A549 (cell line): ENCODE measurements at regions not wholly inside any gene's neighbourhood (a gene's known extent, or its start where the extent isn't known, plus 50 kb on each side); places are given as distances from the start of the nearest gene placed in this dataset.
A peak's percentile ranks its signal among the peaks of the same experiment; 100 is the strongest.

Experiments
- ATAC-seq, 2 experiments: fragments of 200-7000 bp in 1 of 2; fragments of >200 bp in 1 of 2; cut with Nextera tagmentation in 1 of 2; cut with Tn5 transposase in 1 of 2; 3 replicates each; pipeline versions ENCODE4 v1.8.0 to v1.9.1; 2018 to 2020; ENCODE audit warnings: mild to moderate bottlenecking in 1 of 2, moderate library complexity in 1 of 2
- CTCF ChIA-PET: fragments of 300-600 bp; sonication (Branson Sonifier 250); formaldehyde crosslinking; extraction: SDS; loops from one replicate; lab custom pipeline; 2021; ENCODE audit warnings: antibody characterized with exemption, inconsistent platforms; lab: Yijun Ruan, JAX
- POLR2A ChIA-PET: fragments of 350-600 bp; formaldehyde crosslinking; extraction: SDS; loops from one replicate; lab custom pipeline; 2021; ENCODE audit warnings: antibody characterized with exemption, inconsistent platforms; lab: Yijun Ruan, JAX
- DNase-seq, 2 experiments: peaks; one replicate each; pipeline versions ENCODE4 v3.0.0 to v3.0.0-alpha.2; 2011 to 2016; ENCODE audit warnings: low read depth in 1 of 2, low spot score in 1 of 2
- FAIRE-seq: peaks from 2 replicates; lab custom pipeline; 2011; peaks lifted over from hg19 to GRCh38; lab: Jason Lieb, UNC
- H3K27ac ChIP-seq, 2 experiments: fragments of >200 bp; sonication (Bioruptor Twin); formaldehyde crosslinking; 3 replicates each; pipeline ENCODE4 v1.5.1; 2016 to 2017
- H3K4me1 ChIP-seq: fragments of >200 bp; sonication (Bioruptor Twin); formaldehyde crosslinking; 3 replicates; pipeline ENCODE4 v1.6.1; 2016
- H3K4me2 ChIP-seq: fragments of >200 bp; sonication (Bioruptor Twin); formaldehyde crosslinking; 3 replicates; pipeline ENCODE4 v1.6.1; 2016
- H3K4me3 ChIP-seq: fragments of >200 bp; sonication (Bioruptor Twin); formaldehyde crosslinking; 3 replicates; pipeline ENCODE4 v1.5.1; 2016
- H3K9me3 ChIP-seq: fragments of >200 bp; sonication (Bioruptor Twin); formaldehyde crosslinking; 3 replicates; pipeline ENCODE4 v1.6.1; 2016
- EHMT2 ChIP-seq: fragments of 200-600 bp; sonication (generic); IDR thresholded peaks from 2 replicates; pipeline ENCODE4 v1.6.1; 2016; ENCODE audit warnings: antibody characterized with exemption, low read depth, mild to moderate bottlenecking, moderate library complexity
- MAFK ChIP-seq: fragments of 450-650 bp; IDR thresholded peaks from 2 replicates; pipeline ENCODE4 v1.6.1; 2014; ENCODE audit not compliant: partially characterized antibody
- MAZ ChIP-seq: fragments of 150-350 bp; IDR thresholded peaks from 2 replicates; pipeline ENCODE4 v1.6.1; 2014; ENCODE audit warnings: antibody characterized with exemption, low read depth, low read length, borderline replicate concordance
- NFE2L2 ChIP-seq: fragments of 150-350 bp; conservative IDR thresholded peaks from 2 replicates; pipeline ENCODE4 v1.6.1; 2014; ENCODE audit warnings: low read length
- PHF8 ChIP-seq: fragments of 200-600 bp; sonication (generic); IDR thresholded peaks from 2 replicates; pipeline ENCODE4 v1.6.1; 2016; ENCODE audit warnings: low read depth, mild to moderate bottlenecking, antibody characterized with exemption, moderate library complexity, borderline replicate concordance
- POLR2A ChIP-seq: IDR thresholded peaks from 2 replicates; pipeline ENCODE4 v1.6.1; 2012; ENCODE audit warnings: mild to moderate bottlenecking, low read length
- RAD21 ChIP-seq, 2 experiments: fragments of >200 bp in 1 of 2; sonication (Bioruptor Twin) in 1 of 2; formaldehyde crosslinking in 1 of 2; IDR thresholded peaks in 1 of 2; conservative IDR thresholded peaks in 1 of 2; 2 replicates in 1 of 2; 3 replicates in 1 of 2; pipeline ENCODE4 v1.6.1; 2012 to 2018; ENCODE audit warnings: inconsistent platforms in 1 of 2
- SREBF2 ChIP-seq: fragments of 450-650 bp; IDR thresholded peaks from 2 replicates; pipeline ENCODE4 v1.6.1; 2014; ENCODE audit warnings: mild to moderate bottlenecking, moderate library complexity
- TFCP2L1 ChIP-seq: fragments of 250-450 bp; sonication (Bioruptor Pico); IDR thresholded peaks from 2 replicates; pipeline ENCODE4 v1.5.0; 2021; ENCODE audit warnings: mild to moderate bottlenecking
- ZC3H11A ChIP-seq: fragments of 450-650 bp; IDR thresholded peaks from 2 replicates; pipeline ENCODE4 v1.6.1; 2014; ENCODE audit warnings: antibody characterized with exemption, mild to moderate bottlenecking
- WGBS: methylation state at CpG from one replicate; pipeline ENCODE4 v1.1.6; 2017; ENCODE audit errors: missing lambda C conversion rate; 5-methylcytosine and 5-hydroxymethylcytosine counted together
- TF ChIP-seq, protein P1 (sequence below): fragments of 250-450 bp; sonication (Bioruptor Pico); IDR thresholded peaks from 2 replicates; pipeline ENCODE4 v1.5.0; 2021; ENCODE audit warnings: mild to moderate bottlenecking, moderate library complexity, borderline replicate concordance
- TF ChIP-seq, protein P2 (sequence below): fragments of >200 bp; sonication (Bioruptor Twin); formaldehyde crosslinking; IDR thresholded peaks from 3 replicates; pipeline ENCODE4 v1.6.1; 2016
- TF ChIP-seq, protein P3 (sequence below): fragments of 150-350 bp; IDR thresholded peaks from 2 replicates; pipeline ENCODE4 v1.6.1; 2014; ENCODE audit warnings: low read depth, mild to moderate bottlenecking, low read length

DNA sequence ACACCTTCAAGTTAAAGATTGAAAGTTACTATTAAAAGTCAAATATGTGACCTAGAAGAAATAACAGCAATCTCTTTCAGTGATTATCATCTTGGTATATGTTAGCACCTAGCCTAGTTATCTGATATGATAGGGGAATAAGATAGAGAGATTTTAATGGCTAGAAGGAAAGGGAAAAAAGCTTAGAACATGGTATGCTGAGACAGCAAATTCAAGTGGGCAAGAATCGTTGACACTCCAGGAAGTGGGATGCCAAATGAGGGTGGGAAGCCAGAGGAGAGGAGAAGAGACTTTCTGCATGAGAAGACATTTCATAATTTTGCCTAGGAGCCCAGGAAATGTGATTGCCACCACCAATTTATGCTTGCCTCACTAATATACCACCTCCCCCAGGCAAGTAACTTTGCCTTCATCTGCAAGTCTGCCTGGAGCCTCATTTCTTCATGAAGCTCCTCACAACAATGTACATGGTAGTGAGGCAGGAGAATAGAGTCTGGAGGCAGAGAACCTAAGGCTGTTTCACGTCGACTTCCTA, 504.9 kb downstream of the TNS1 start:
- POLR2A ChIA-PET, result no interaction called here
- Histone ChIP-seq H3K4me2 (no peak overlapping the region), H3K9me3 (no peaks in the 10 kb centered on the region), H3K27ac (no peak overlapping the region)
- no peak for TF ChIP-seq TFCP2L1 (CRISPR knock-in tag)
- peak; percentile 71 for TF ChIP-seq MAFK
- TF ChIP-seq, protein P1, sequence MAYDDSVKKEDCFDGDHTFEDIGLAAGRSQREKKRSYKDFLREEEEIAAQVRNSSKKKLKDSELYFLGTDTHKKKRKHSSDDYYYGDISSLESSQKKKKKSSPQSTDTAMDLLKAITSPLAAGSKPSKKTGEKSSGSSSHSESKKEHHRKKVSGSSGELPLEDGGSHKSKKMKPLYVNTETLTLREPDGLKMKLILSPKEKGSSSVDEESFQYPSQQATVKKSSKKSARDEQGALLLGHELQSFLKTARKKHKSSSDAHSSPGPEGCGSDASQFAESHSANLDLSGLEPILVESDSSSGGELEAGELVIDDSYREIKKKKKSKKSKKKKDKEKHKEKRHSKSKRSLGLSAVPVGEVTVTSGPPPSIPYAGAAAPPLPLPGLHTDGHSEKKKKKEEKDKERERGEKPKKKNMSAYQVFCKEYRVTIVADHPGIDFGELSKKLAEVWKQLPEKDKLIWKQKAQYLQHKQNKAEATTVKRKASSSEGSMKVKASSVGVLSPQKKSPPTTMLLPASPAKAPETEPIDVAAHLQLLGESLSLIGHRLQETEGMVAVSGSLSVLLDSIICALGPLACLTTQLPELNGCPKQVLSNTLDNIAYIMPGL (CRISPR knock-in tag), result no peak
- no peak for TF ChIP-seq ZC3H11A
- TF ChIP-seq, all 56 proteins: peak for 1
- ATAC-seq, result no peak
- CTCF ChIA-PET, result no interaction called here
- Histone ChIP-seq H3K4me3 (no peak overlapping the region), H3K4me1 (no peaks in the 10 kb centered on the region)
- no peak for FAIRE-seq
- 60% methylated on average over 3 of the region's 3 CpGs for WGBS
- no peak for DNase-seq

DNA sequence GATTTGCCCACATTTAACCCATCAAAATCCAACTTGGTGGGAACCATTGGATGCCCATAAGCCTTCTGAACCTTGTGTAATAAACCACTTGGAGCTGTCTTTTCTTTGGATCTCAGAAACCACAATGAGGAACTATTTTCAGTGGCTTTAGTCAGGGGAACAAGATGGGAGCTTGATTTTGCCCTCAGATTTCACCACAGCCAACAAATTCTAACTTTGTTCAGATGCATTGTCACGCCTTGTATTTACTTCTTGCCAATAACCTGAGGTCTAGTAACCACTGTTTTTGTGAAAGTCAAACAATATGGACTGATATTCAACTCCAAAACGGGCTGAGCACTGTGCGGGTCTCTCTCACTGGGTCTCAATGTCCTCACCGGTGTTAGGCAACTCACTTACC, 508.2 kb downstream of the TNS1 start:
- H3K27ac ChIP-seq, result no peak overlapping the region
- DNase-seq, result no peak
- POLR2A ChIA-PET, result no interaction called here
- no peak overlapping the region for H3K4me2 ChIP-seq
- H3K9me3 ChIP-seq, result no peaks in the 10 kb centered on the region
- CTCF ChIA-PET, result no interaction called here
- ATAC-seq, result no peak
- H3K4me1 ChIP-seq, result no peaks in the 10 kb centered on the region
- no peak for TF ChIP-seq POLR2A
- TF ChIP-seq SREBF2, result no peak
- no peak for TF ChIP-seq RAD21 (conservative IDR thresholded peaks at IDR 0.05 in 1 of 2, IDR thresholded peaks at IDR 0.05 in 1 of 2)
- TF ChIP-seq NFE2L2, result no peak
- WGBS, result 56% methylated on average over 4 of the region's 4 CpGs
- no peak overlapping the region for H3K4me3 ChIP-seq
- no peak for FAIRE-seq

DNA sequence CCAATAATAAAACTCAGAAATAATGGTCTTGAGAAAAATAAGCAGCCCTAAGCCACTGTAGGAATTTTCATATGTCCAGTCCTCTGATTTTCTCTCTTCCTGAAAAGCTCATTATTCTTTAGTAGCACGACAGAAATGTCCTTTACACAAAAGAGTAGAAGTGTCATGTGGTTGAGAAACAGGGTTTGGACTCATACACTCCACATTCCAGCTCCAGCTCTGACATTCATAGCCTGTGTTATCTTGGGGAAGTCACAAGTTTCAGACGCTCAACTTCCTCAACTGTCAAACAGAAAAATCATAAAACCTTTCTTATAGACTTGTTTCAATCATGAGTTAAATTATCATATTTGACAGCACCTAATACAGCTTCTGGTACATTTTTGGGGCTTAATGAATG, 511.5 kb downstream of the TNS1 start:
- DNase-seq (no peak), ATAC-seq (no peak), FAIRE-seq (no peak)
- CTCF ChIA-PET, result interaction anchor here (1.6 kb wide), 1 partner anchor 222 kb away, joined by 3 read pairs; no protein-coding TSS in a partner anchor
- TF ChIP-seq, protein P2, sequence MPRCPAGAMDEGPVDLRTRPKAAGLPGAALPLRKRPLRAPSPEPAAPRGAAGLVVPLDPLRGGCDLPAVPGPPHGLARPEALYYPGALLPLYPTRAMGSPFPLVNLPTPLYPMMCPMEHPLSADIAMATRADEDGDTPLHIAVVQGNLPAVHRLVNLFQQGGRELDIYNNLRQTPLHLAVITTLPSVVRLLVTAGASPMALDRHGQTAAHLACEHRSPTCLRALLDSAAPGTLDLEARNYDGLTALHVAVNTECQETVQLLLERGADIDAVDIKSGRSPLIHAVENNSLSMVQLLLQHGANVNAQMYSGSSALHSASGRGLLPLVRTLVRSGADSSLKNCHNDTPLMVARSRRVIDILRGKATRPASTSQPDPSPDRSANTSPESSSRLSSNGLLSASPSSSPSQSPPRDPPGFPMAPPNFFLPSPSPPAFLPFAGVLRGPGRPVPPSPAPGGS, result no peak
- 43% methylated on average over 2 of the region's 2 CpGs for WGBS
- no peaks in the 10 kb centered on the region for H3K9me3 ChIP-seq
- H3K27ac ChIP-seq, result no peak overlapping the region
- no peak overlapping the region for H3K4me2 ChIP-seq
- no peak overlapping the region for H3K4me3 ChIP-seq
- H3K4me1 ChIP-seq, result no peaks in the 10 kb centered on the region
- POLR2A ChIA-PET, result no interaction called here

DNA sequence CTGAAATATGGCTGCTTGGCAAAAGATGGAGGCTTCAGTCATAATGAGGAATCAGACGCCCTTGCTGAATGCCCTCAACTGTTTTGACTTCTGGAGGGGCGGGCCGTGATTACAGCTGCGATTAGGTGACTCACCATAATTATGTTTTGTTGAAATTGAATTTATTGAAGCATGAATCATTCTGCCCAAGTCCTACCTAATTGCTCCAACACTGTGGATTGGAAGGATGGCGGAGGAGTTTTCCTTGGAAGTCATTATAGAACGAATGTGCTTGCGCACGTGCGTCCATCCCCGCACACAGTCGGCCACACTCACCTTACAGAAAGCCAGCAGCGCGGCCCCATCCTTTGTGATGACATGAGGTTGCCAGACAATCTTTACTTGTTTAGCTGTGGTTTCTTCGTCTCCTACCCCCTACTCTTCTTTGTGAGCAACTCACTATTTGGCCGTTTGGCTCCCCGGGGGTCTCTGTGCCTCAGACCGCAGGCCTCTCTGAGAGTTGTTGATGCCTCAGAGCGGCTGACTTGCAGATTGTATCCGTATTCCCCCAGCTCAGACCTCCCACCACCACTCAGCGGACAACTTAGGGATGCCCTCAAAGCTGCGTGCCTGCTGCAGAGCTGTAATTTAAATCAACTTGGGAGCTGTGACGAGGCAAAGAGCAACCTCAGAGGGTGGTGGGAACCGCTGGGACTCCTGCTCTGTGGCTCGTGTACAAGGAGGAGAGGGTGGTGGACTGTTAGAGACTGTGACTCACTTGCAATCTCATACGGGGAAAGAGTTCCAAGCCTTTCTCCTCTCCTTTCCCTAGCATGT, 513.4 kb downstream of the TNS1 start:
- Histone ChIP-seq H3K4me1 (no peaks in the 10 kb centered on the region), H3K4me2 (no peak overlapping the region), H3K9me3 (no peaks in the 10 kb centered on the region), H3K27ac (no peak overlapping the region), H3K4me3 (no peak overlapping the region)
- DNase-seq, result no peak
- WGBS, result 70% methylated on average over 24 of the region's 25 CpGs
- ChIA-PET CTCF (no interaction called here), POLR2A (no interaction called here)
- no peak for ATAC-seq
- no peak for FAIRE-seq
- no peak for TF ChIP-seq PHF8
- no peak for TF ChIP-seq NFE2L2
- TF ChIP-seq ZC3H11A, result no peak
- TF ChIP-seq, protein P3, sequence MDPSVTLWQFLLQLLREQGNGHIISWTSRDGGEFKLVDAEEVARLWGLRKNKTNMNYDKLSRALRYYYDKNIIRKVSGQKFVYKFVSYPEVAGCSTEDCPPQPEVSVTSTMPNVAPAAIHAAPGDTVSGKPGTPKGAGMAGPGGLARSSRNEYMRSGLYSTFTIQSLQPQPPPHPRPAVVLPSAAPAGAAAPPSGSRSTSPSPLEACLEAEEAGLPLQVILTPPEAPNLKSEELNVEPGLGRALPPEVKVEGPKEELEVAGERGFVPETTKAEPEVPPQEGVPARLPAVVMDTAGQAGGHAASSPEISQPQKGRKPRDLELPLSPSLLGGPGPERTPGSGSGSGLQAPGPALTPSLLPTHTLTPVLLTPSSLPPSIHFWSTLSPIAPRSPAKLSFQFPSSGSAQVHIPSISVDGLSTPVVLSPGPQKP, result no peak
- TF ChIP-seq MAFK, result no peak
- TF ChIP-seq MAZ, result no peak
- no peak for TF ChIP-seq EHMT2
- TF ChIP-seq, protein P2, result no peak
